GM21390 (cell line): ENCODE measurements at regions not wholly inside any gene's neighbourhood (a gene's known extent, or its start where the extent isn't known, plus 50 kb on each side); places are given as distances from the start of the nearest gene placed in this dataset.
"Not testable (repeated sequence)": the region's sequence is repeated elsewhere in the genome, so short reads cannot be mapped to it uniquely, and the experiment has no call there.

Experiments
- ATAC-seq: cut with Tn5 transposase; IDR thresholded peaks from one replicate; pipeline ENCODE4 v1.9.1; 2021; ENCODE audit not compliant: unreplicated experiment

DNA sequence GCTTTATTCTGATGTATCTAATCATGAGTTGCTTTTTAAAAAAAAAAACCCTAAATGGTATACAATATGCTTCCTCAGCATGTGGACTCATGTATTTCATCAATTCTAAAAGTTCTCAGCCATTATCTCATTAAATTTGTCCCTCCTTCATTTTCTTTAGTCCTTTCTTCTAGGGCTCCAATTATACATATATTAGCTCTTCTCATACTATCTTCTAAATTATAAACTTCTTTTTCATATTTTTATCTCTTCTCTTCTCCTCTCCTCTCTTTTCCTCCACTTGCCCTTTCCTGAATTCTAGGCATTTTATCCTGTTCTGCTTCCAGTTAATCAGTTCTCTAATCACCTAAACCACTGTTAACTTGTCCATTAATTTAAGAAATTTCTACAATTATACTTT is 55.0 kb upstream of the IL33 start:
- no peak for ATAC-seq

GRCh38 chr9:6153425-6153824 is 62.2 kb upstream of the IL33 start:
- no peak for ATAC-seq

DNA sequence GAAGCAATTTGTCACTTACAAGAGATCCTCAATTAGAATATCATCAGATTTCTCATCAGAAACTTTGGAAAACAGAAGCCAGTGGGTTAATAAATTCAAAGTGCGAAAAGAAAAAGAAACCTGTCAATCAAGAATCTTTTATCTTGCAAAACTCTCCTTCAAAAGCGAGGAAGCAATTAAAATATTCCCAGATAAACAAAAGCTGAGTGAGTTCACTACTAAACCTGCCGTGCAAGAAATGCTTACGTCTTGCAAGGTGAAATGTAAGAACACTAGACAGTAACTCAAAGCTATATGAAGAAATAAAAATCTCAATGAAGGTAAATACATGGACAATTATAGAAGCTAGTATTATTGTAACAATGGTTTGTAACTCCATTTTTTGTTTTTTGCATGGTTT is 62.8 kb upstream of the IL33 start:
- ATAC-seq = no peak

DNA sequence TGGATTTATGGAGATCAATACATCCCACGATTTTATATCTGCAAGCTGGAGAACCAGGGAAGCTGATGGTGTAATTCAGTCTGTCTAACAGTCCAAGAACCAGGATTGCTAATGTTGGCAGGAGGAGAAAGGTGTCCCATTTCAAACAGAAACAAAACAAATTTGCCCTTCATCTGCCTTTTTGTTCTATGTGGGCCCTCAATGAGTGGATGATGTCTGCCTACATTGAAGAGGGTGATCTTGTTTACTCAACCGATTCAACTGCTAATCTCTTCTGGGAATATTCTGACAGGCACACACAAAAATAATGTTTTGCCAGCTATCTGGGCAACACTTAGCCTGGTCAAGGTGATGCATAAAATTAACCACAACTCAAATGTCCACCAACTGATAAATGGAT is 65.1 kb upstream of the IL33 start:
- no peak for ATAC-seq

DNA sequence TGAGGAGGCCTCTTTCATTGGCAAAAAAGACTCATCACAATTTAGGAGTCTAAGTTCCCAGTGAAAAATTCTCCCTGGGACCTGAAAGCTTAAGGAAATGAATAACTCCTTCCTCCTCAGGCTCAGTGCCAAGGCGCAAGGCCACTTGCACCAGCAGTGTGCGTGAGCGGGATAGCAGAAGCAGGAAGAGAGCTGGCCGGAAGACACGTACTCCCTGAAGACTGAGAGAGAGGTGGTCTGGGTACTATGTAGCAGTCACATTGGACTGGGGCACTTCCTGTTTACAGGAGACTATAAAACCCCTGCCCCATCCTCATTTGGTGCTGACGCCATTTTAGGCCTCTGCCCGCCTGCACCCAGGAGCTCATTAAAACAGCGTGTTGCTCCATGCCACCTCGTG is 66.3 kb upstream of the IL33 start:
- ATAC-seq = no peak

DNA sequence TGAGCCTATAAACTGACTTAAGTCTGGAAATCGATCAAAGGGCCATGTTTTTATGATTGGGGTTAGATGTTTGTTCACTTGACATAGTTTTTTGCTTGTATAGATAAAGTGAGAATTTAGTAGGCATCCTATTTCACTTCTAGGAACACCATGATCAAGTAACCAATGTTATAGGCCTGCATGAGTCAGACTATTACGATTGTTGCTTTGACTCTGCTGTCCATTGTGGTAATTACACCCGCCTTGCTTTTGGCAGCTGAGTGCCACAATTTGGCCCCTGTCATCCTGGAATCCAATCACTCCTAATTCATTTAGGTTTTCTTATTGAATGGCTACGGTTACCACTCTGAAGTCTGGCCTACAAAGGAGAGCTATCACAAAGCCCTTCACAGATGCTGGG is 67.8 kb upstream of the IL33 start:
- no peak for ATAC-seq

DNA sequence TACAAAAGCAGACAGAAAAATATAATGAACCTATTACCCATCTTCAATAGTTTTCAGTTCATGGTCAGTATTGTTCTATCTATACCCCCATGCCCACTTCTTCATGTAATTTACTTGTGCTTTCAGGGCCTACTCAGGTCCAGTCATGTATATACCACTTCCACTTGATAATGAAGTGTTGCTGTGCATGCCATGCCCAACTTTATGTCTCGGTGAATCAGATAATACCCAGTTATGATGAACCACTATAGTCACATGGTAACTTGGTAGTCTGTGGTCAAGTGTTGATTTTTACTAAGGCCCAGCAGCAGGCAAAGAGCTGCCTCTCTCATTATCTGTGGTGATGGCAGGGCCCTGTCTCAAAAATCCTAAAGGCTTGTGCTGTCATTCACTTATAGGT is 70.7 kb upstream of the IL33 start:
- no peak for ATAC-seq

DNA sequence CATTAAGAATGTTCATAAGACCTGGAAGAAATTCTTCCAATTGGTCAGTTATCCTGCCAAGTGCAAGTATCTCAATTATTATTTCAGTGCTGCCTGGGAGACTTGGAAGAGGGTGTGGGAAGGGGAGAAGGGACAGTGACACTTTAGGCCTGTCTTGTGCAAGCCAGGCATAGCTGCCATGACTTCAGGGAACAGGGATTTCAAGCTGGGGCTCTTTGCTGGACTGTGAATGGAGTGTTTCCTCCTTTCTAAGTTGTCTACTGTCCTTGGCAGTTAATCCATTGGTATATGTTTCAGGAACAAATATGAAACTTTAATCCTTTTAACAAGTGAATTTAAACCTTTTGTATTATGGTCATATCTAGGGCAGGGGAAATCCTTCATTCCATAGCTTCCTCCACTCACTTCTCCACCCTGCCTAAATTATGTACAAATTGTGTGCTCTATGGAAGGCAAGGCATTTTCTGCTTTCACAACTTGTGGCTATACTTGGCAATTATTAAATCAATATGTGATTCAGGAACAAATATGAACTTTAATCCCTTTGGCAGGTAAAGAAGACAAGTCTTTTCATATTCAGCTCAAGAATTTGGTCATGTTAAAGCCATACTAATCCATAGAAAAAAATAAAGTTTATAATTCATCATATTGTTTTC is 72.7 kb upstream of the IL33 start:
- no peak for ATAC-seq

- not testable (repeated sequence) for ATAC-seq
Measured at GRCh38 chr9:6135780-6136179, 79.8 kb upstream of the IL33 start.

- no peak for ATAC-seq
Measured at GRCh38 chr9:6134661-6135180, 80.9 kb upstream of the IL33 start.

DNA sequence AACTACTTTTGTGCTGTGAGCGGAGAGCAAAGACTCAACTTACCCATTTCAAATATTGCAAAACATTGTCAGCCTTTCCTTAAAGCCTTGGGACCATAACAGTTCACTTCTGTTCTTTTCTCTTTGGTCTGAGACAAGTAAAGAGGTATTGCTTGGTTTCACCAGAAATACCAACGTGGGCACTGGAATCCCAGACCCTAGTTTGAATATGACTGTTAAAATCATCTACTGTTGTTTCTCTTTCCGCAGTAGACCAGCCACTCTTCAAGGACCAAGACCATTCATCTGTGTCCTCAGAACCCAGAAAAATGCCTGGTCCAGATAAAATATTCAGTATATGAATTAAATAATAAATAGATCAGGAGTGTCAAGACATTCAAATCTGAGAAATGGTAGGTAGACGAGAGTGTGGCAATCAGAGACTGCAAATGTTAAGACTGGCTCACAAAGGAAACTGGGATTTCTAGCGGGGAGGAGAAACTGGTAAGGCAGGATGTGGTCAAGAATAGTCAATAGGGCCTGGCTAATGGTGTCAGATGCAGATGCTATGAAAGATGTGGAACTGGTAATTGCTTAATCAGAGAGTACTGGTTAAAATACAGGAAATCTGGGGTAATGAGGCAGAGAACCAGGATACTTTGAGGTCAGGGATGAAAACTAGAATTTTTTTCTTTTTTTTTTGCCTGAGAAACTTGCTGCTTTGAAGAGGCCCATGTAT is 82.1 kb upstream of the IL33 start:
- peak; percentile 83 for ATAC-seq

DNA sequence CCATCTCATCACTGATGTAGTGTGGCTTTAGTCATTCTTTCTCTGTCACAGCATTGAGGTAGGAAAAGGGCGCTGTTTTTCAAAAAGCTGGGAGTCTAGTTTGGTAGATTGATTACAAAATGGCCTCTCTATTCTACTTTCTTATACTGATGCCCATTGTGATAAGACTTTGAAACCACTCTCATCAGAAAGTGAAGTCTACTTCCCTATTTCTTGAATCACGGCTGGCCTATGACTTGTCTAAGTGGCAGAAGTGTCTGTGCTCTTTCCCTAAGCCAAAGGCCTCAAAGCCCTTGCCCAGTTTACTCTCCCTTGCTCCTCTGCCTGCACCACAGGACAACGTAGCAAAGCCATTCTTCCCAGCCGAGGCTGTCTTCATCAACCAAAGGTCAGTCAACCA is 83.0 kb upstream of the IL33 start:
- no peak for ATAC-seq

GRCh38 chr9:6128030-6128429 is 87.6 kb upstream of the IL33 start:
- no peak for ATAC-seq

DNA sequence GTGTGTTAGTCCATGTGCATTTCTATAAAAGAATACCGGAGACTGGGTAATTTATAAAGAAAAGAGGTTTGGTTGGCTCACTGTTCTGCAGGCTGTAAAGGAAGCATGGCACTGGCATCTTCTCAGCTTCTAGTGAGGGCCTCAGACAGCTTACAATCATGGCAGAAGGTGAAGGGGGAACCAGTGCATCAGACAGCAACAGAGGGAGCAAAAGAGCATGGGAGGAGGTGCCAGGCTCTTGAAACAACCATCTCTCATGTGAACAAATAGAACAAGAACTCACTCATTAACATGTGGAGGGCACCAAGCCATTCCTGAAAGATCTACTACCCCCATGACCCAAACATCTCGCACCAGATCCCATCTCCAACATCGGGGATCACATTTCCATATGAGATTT is 89.2 kb upstream of the IL33 start:
- ATAC-seq = no peak

DNA sequence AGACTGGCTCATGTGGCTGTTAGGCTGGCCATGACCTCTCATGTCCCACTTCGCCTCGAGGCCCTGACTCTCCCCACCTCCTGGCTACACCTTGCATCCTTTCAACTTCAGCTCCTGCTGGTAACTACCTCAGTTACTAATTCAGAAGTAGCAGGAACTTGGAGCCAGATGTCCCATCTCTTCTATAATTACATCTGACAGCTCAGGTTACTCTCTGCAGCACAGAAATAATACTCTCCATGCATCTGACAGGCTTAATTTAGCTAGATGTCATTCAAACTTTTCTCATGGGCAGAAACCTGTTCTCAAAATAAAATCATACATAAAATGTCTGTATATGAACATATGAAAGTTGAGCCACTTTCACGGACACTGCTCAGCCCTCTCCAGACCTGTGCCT is 92.2 kb upstream of the IL33 start:
- no peak for ATAC-seq

DNA sequence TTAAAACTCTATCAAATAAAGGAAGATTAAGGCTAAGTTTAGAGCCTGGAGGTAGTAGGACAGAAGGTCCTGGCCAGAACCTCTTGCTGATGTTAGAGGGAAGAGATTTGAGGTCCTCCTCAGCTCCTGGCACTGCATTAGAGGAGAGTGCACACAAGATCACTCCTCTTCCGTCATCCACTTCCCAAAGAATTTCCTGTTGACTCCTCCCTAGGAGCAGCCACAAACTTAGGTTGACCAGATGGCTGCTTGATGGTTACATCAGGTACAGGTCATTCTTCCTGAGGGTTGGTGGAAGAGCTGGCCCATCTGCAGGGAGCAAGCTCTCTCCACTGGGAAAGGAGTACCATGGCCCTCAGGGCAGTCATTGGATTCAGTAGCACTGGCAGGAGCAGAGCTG is 93.9 kb upstream of the IL33 start:
- ATAC-seq = no peak

DNA sequence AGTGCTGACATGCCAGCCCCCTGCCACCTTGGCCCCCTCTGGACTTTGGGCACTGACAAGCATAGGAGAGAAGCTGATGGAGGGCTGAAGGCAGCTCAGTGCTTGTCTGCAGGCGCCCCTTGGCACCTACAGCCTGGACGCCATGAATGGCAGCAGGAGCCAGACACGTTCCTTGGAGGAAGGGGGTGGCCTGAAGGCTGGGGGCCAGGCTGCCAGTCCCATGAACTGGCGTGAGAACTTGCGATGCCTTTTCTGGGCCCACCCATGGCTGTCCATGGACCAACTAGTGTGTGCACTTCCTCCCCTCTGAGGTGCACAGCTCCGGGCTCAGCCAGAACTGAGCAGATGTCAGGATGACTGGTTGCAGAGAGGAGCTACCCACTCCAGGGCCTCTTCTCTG is 99.0 kb upstream of the RANBP6 start:
- no peak for ATAC-seq

GRCh38 chr9:6113819-6114218 is 98.4 kb upstream of the RANBP6 start:
- no peak for ATAC-seq

GRCh38 chr9:6113312-6113711 is 97.9 kb upstream of the RANBP6 start:
- no peak for ATAC-seq

DNA sequence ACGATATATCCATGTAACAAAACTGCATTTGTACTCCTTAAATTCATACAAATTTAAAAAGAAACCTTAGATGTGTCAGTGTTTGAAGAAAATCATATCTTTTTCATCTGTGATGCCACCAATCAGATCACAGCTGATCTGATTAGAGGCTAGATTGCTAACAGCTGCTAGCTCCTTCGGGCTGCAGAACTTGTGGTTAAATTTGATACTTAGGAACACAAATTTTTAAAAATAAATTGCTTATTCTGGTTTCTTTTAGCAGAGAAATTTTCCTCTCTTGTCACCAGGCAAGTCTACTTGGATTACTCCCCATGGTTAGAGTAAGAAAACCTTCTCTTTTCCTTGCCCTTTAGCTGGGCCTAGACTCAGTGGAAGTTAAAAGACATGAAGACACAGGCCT is 94.6 kb upstream of the RANBP6 start:
- ATAC-seq = no peak

DNA sequence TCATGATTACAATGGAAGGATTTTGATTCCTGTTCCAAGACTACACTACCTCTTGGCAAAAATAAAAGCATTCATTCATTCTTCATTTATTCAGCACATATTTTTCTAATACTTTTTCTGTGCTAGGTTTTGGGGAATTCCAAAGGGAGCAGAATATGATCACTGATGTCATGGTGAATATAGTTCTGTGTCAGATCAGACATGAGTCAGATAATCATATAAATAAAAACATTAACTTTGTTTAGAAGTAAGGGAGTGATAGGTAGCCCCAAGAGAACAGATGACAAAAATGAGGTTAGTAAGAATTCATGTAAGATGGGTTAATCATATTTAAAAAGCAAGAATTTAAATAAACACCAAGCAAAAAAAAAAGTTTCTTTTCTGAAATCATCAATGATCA is 94.1 kb upstream of the RANBP6 start:
- ATAC-seq = no peak

- ATAC-seq = peak; percentile 88
Measured at GRCh38 chr9:6106711-6107339, 91.4 kb upstream of the RANBP6 start.
